NCI-H2081 treated with DMSO at 0.1 percent for 48 hours (cell line): ENCODE measurements at regions not wholly inside any gene's neighbourhood (a gene's known extent, or its start where the extent isn't known, plus 50 kb on each side); places are given as distances from the start of the nearest gene placed in this dataset.

Experiments
- DNase-seq: peaks from one replicate; lab custom pipeline; 2025; lab: John Stamatoyannopoulos, UW

DNA sequence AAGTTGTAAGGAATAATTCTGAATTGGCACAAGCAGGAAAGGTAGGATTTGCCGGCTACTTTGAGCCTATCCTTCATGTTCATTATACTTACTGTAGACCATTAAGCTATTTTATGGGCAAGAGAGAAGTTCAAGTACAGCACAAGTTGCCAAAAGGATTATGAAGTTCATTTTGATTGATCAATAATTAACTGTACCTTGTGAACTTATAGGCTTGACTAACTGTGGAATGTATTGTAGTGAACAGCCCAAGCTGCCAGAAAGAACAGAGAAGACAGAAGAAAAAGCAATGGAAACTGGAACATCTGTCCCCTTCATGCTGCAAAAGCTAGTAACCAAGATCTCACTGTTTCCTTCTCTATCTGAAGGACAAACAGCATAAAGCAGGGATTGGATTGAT is 810.1 kb upstream of the ZEB2 start:
- no peak for DNase-seq

DNA sequence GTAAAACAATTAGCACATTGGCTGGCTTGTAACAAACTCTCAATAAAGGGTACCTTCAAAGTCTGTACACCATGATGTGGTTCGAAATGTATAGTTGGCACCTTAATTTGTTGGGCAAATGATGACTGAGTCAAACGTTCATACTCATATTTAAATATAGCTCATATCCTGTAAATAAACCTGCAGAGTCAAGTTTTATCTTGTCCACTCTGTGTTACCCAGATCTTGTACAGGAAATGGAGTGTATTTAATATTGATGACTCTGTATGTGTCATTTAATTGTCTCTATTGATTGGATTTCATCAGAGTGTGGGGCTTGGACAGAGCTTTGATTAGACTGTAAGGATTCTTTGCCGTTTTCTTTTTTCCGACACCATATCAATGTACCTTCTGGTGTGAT is 805.6 kb upstream of the ZEB2 start:
- DNase-seq = no peak

DNA sequence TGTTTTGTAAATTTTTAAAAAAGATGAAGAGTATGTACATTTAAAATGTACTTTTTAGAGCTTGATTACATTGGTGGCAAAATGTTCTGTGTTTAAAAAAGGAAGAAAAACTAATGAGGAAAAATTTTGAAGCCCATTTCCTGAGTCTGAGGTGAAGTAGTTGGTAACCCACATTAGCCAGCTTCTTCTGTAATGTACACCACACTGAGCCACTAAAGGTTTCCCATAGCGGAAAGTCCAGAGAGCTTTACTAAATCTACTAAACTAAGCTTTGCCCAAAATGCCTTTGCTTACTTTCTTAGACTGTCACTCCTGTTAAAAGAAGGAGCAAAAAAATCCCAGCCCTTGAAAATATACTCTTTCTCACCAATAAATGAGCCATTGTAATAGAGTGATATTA is 804.8 kb upstream of the ZEB2 start:
- no peak for DNase-seq

DNA sequence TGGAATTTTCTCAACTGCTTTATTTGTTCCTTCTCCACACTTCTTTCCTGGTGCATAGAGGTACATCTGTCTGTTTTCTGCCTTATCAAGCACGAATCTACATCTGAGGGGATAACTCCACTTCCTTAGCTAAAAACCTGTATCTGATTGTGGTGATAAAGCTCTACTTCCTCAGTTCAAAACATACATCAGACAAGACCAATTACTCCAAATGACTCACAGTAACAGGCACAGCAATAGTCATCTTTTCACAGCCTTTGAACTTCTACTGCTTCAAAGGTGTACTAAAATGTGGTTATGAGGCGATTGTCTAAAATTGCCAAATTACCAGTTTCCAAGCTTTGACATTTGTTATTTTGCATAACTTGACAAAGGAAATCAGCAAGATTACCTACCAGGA is 803.6 kb upstream of the ZEB2 start:
- DNase-seq = no peak

DNA sequence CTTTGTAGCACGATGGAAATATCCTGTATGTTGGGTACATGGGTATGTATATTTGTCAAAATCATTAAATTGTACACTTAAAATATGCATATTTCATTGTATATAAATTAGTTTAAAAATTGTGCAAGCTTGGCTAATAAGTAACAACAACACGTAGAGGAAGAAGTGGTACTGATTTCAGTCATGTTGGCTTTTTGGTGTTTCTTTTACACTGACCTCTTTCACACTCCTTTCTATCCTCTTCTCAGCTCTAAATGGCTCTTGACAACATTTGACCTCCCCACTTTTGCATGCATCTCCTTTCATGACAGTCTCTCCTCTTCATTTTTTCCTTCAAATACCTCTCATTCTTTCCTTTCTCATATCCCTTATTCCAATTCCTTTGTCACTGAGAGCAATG is 801.4 kb upstream of the ZEB2 start:
- DNase-seq = no peak

DNA sequence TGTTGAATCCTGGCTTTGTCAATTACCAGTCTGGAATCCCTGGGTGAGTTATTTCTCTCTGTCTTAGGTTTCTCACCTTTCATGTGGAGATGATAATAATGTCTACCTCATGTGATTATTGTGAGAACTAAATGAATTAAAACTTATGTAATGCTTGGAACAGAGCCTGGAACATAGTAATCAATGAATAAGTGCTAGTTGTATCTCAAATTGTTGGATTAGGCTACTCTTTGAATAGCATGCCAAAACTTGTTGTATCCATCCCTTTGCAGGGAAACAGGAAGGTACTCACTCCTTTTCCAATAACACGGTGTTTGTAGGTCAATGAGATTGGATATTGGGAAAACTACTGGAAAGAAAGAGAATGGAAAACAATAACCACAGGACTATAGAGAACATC is 796.6 kb upstream of the ZEB2 start:
- DNase-seq = no peak

DNA sequence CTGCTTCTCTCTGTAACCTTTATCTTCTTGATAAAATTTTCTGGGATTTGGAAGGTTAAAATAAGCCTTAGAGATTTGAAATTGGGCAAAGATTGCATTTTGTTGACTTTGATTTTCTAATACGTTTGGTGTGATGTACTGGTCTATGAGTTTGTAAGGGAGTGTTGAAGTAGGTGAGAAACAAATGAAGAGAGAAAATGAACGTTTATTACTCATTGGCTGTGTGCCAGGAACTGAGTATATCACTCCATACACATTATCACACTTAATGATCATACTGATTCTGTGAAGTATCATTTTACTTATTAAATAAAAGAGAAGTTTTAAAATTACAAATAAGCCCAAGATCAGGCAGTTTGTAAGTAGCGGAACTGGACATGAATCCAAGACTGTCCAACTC is 795.1 kb upstream of the ZEB2 start:
- no peak for DNase-seq

DNA sequence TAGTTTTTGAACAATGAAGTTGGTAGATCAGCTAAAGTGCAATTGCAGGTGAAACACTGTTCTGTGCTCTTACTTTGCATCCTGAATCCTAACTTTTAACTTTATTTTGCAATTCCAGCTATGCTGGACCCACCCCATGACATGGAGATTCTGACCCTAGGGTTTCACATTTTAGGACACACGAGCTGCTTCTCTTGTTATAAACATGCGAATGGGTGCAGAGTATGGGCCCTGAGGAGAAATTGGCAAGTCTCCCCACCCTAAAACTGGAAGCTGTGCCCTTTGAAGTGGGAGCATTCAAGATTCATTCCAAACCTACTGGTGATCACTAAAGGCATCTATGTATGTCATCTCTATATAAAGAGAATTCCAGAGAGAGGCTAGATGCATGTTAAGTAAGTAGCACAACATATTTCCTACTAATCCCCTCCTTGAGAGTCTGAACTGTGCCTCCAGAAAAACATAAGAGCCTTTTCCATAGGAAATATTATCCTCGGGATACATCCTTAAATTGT is 794.3 kb upstream of the ZEB2 start:
- no peak for DNase-seq

DNA sequence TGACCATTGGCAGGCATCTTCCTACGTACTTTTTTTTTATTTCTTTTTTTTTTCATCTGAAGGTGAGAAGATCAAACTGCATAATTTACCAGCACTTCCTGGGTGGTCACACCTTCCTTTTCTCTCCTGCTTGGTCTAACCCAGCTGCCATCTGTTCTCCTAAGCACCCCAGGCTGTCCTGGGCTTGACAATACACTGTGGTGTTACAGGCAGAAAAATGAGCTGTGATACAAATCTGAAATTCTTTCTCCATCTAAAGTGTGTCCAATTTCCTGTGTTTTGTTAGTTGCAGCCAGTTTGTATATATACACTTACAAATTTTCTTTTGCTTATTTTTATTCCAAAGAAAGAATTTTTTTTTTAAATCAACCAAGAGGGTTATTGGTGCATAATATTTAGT is 786.0 kb upstream of the ZEB2 start:
- no peak for DNase-seq

DNA sequence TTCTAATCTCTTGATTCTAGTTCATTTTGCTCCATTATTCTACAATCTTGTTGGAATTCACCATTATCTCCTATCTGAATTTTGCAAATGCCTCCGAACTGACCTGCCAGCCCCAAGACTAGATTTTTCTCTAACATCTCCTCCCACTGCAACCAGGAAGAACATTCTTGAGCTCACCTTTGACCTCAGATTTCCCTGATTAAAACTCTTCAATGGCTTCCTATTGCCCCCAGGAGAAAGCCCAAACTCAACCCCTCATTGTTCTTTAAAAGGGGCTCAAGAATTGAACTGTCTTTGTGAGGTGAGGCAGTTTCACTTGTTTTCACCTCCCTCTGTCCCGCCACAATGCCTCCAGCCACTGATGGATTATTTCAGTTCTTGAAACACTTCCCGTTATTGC is 784.6 kb upstream of the ZEB2 start:
- no peak for DNase-seq

DNA sequence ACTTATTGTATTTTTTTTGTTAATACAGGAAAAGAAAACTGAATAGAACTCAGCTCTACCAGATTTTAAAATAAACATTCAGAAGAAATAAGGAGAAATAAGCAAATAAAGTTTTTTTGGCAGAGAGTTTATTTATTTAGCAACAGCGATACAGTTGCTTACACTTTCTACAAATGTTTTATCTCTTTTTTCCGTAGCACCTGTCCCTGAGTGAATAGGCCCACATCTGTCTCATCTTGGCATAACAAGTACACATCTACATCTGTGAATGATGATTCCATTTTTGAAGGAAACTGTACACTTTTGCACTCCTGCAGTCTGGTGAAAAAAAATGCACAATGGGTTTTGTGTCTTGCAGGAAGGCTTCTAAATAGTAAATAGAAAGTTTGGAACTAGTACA is 783.6 kb upstream of the ZEB2 start:
- DNase-seq = no peak

DNA sequence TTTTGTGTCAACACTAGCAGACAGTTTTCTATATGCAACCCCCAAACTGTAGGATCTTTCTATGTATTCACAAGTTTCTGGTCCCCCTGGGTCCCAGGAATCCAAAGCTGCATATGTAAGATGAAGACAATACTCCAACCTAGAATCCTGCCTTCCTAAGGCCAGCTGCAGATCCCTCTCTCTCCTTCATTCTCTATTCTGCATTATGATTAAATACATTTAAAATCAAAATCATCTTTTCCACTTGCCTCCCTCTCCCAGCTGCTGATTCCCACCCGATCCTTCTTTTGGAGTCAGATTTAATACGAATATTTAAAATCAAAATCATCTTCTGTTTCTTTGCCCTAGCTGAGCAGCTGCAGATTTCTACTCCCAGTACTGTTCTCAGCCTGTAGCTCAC is 783.0 kb upstream of the ZEB2 start:
- DNase-seq = no peak

DNA sequence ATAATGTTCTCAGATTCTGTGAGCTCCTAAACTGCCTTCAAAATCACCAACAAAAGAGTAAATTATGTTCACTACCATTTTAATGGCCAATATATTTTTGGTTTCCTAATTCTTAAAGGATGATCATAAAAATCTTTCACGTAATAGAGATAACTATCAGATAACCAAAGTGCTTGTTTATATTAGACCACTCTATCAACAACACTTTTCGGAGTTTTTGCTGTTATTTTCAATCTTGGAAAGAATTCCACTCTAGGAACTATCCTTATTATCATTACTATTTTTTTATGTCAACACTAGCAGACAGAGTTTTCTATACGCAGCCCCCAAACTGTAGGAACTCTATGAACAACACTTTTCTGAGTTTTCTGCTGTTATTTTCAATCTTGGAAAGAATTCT is 782.5 kb upstream of the ZEB2 start:
- DNase-seq = no peak

DNA sequence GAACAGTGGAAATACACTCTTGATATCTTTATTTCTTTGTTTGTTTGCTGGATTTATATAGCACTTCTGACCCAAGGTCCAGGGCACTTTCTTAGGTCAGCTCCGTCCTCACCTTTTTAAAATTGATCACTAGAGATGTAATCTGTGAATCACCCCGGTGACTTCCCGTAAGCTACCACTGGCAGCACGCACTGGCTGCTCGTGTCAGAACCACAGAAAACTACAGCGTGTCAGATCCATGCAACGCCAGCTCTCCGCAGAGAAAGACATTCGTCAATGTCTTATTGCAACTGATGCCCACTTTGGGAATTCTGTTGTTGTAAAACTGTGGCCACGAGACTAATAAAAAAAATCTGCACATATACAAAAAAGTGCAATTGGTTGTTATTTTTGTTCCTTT is 779.4 kb upstream of the ZEB2 start:
- no peak for DNase-seq

DNA sequence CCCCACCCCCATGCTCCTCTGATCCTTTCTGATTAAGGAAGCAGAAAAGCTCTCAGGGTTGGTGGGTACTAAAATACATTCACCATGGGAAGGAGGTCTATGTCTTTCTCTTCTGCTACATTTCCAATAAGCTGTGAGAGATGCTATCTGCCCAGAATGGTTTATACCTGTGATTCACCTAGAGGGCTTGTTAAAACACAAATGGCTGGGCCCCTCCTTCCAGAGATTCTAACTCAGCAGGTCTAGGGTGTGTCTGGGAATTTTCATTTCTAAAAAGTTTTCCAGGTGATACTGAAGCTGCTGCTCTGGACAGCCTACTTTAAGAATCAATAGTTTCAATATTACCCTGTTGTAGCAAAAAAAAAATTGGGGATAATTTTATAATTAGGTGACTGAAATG is 772.2 kb upstream of the ZEB2 start:
- no peak for DNase-seq

DNA sequence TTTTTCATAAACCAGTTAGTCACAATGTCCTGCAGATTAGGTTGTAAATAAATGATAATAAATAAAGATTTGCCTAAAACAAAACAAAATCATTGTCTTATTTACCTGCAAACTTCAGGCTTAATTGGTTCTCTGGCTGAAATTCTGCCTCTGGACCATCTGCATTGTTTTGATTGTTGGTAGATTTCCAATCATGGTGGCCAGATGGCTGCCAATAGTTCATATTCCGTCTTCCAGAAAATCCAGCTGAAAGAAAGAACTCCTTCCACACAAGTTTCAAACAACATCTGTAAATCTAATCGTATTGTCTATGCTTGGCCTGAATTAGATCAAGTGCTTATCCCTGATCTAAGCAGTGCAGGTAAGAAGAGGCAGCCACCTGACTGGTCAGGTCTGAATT is 771.1 kb upstream of the ZEB2 start:
- DNase-seq = no peak

DNA sequence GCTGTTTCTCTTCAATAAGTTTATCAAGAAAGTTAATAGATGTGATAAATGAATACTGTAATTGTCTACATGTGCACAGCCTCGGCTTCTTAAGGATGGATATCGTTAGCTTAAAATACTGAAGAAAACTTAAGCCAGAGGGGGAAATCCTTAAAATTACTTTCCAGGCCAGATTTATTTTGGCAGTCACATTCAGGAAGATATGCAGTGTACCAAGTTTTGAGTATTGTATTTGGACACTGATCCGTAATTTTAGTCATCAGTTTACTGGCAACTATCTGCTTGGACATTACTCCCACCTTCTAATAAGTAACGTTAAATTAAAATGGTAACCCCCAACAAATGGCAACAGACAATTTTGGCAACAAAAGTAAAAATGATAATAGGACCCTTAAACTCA is 770.0 kb upstream of the ZEB2 start:
- DNase-seq = no peak

DNA sequence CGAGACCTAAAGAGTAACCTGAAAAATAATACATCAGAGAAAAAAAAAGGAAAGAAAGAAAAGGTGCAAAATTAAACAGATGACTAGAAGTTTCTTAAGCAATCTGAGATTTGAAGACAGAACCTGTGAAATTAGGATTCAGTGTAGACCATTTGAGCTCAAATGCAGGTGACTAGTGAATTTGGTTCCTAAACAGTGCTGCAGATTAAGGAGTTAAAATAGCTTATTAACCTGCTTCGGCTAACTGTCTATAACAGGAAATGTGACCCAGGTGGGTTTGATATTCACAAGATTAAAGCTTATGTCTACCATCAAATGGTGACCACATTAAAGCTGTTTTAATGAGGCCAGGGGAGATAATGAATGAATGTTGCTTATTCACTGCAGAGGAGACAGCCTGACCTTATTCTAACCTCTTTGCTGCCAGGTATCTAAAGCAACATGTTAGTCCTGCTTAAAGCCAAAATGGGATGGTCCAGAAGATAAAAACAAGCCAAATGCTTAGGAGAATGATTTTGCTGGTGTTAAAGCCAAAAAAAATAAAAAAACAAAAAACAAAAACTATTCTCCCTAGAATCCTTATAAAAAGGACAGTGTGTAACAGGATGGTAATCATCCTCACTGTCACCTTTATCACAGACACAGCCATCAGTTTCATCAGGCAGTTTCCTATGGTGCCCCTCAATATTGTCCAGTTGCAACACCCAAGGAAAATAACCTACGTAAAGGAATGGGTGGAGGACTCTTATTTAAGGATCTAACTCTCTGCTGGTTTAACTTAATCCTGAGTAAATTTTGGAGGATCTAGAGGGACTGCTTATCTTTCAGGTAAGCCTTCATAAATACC is 769.0 kb upstream of the ZEB2 start:
- no peak for DNase-seq

DNA sequence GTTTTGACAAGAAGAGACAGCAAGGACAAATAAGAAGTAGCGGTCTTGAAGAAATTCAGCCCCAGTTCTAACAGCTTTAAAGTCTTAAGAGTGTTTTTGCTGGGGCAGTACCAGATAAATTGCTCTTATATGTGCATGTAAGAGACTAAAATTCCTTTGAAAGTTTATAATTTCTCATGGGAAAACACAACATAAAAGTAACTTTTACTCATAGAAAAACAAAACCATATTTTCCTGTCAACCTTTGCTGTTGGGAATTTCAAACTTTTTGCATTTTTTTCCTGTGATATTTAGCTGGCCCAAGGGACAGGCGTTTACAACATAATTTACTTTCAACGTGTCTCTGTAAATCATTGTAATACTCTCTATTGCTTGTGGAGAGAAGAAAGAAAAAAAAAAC is 767.8 kb upstream of the ZEB2 start:
- DNase-seq = no peak

DNA sequence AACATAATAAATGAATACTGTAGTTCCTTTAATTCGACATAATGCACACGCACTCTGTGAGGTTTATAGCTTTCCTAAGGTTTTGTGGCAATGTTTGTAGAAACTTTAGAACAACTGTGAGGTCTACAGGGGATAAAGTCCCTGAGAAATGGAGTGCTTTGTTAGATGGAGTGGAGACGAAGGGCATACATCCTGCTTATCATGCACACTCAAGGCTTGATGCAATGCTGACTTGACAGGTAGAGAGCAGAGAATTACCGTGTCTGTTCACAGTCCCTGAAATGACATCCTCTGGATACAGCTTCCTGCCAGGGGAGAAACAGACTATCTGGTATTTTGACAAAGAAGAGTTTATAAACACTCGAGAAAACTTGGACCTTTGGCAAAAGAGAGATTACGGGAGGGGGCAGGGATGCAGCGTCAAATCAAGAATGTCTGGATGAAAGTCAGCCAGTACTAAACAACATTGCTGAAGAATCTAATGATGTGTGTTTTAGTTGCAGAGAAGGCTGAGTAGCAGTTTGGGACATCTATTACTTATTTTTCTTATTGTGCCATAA is 766.9 kb upstream of the ZEB2 start:
- no peak for DNase-seq

DNA sequence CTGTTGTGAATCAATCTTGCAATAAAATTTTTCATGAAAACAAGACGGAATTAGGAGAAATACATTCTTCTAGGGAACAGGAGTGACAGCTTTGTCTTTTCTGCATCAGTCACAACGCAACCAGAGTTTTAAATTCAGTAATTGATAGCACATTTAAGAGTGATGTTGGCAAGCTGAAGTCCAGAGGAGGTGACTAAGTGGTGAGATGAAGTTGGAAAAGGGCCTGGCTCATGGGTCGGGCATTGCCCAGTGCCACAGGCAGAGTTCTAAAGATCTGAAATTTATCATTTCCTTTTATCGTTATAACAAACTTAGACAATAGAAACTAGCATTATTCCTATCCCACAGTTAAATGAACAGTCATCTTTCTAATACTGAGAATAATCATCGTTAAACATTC is 764.6 kb upstream of the ZEB2 start:
- DNase-seq = no peak

DNA sequence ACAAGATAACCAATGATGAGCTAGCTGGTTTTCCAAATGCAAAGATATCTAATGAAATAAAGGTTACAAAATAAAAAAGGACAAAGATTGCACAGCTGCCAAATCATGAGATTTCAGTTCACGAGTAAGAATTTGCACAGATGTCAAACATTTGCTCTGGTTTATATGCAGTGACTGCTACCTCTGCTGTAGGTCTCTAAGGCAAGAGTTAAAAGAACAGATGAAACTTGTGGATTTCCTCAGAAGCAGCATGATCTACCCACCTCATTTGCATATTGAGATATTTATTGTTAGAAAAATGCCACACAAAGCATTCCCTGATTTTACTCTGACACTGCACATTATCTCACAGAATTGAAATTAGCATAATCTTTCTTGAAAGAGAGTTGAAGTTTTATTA is 763.2 kb upstream of the ZEB2 start:
- DNase-seq = no peak

DNA sequence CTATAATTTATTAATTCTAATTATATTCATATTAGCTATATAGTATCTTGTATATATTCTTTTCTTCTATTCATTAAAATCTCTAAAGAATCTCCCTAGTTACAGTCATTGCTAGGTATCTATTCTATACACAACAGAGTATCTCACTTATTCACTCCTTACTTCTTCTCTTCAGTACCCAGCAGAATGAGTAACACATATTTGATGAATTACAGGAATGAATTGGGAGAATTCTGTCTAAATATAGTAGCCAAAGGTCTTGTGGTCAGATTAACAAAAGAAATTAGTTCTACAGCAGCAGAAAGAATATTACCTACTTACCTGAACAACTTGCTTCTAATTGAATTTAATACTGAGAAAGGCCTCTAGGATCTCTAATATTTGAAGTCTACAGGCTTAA is 758.0 kb upstream of the ZEB2 start:
- no peak for DNase-seq

DNA sequence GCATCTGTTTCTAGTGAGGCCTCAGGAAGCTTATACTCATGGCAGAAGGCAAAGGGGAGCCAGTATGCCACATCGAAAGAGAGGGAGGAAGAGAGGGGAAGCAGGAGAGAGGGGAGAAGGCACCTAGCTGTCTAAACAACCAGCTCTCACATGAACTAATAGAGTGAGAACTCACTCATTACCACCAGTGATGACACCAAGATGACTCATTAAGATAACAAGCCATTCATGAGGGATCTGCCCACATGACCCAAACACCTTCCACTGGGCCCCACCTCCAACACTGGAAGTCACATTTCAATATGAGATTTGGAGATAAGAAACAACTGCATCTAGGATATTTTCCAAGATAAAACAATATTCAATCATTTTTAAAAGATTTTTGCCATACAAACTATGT is 753.9 kb upstream of the ZEB2 start:
- DNase-seq = no peak
